Panc1 (cell line): ENCODE measurements at regions not wholly inside any gene's neighbourhood (a gene's known extent, or its start where the extent isn't known, plus 50 kb on each side); places are given as distances from the start of the nearest gene placed in this dataset.

ENCODE experiments used
- CTCF ChIP-seq: fragments of 450-650 bp; IDR thresholded peaks from 2 replicates; pipeline ENCODE4 v1.5.1; 2017; ENCODE audit warnings: mild to moderate bottlenecking
- REST ChIP-seq, 2 experiments: IDR thresholded peaks; 2 replicates each; pipeline ENCODE4 v1.6.1; 2011 to 2012; ENCODE audit warnings: low read depth in 2 of 2, control low read depth in 1 of 2, low read length in 1 of 2, mild to moderate bottlenecking in 1 of 2, moderate library complexity in 1 of 2; ENCODE audit not compliant: insufficient read depth in 1 of 2
- TCF7L2 ChIP-seq: IDR thresholded peaks from 2 replicates; pipeline ENCODE4 v1.6.1; 2011; ENCODE audit warnings: mild to moderate bottlenecking, low read depth, low read length, inconsistent platforms

GRCh38 chr12:90124289-90124688 is 415.7 kb upstream of the ATP2B1 start:
- no peak for TF ChIP-seq CTCF
- no peak for TF ChIP-seq REST (IDR thresholded peaks at IDR 0.05; ENCODE audit: insufficient read depth in 1 of 2, low read depth in 2 of 2, low read length in 1 of 2)
- TF ChIP-seq TCF7L2: no peak
